Activated CD4-positive, CD25-positive, alpha-beta regulatory T cell (primary cell): ENCODE measurements at regions not wholly inside any gene's neighbourhood (a gene's known extent, or its start where the extent isn't known, plus 50 kb on each side); places are given as distances from the start of the nearest gene placed in this dataset.

Source experiments
- DNase-seq, 4 experiments: peaks; one replicate each; lab custom pipeline; 2025; lab: John Stamatoyannopoulos, UW

GRCh38 chr3:66673293-66673692, 172.5 kb upstream of the LRIG1 start:
- no peak for DNase-seq

GRCh38 chr3:66675366-66675765, 174.5 kb upstream of the LRIG1 start:
- DNase-seq = no peak

- no peak for DNase-seq
Observed at GRCh38 chr3:66692042-66692765, 191.4 kb upstream of the LRIG1 start.

DNA sequence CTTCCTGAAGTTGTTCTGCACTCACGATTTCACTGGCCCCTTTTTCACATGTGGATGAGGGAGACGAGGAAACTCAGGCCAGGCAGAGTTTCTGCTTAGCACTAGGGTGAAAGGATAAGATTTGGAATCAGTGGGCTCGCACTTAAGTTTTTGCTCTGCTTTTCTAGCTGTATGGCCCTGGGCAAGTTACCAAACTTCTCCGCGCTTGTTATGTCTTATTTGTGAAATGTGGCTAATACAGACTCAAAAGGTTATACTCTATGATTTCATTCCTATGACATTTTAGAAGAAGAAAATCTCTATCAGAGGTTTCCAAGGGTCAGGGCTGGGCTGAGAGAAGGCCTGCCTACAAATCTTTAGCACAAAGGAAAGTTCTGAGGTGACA, 191.9 kb upstream of the LRIG1 start:
- no peak for DNase-seq

DNA sequence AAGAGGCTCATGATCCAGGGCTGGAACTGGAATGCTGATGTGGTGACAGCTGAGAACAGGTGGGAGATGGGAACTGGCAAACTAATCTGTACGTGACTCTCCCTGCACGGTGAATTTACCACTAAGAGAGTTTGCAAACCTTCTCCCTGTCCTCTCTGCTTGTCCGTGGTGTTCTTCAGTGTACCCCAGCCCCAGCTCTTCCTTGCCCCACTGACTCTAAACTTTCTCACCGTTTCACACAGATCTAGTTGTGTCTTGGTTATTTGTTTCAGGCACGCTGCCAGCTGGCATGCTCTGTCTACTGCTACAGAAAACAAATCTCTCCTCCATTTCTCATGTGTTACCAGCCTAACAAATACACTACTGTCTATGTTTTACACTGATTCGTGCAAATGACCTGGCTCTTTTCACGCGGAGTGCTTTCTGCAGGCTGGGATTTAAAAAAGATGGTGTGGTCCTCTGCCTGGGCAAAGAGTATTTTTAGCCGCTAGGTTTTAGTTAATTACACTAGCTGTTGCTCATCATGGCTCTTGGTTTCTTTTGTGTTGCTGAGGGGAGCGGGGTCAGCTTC, 192.7 kb upstream of the LRIG1 start:
- no peak for DNase-seq

DNA sequence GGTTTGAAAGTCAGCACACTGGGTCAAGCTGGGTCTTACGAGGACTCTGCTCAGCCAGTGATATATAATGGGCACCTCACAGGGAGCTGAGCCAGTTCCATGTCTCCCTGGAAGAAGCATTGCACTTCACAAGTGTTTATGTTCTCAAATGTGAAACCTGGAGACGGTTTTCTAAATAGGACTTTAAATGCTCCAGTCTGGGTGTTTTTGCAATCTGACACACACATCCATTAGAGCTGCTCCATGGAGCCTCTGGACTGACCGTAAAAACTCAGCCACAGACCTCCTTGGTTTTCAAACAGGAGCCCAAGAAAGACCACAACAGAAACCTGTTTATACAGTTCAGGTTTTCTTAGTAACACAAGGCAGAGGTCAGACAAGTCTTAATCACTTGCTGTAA, 201.3 kb upstream of the LRIG1 start:
- no peak for DNase-seq

- no peak for DNase-seq
Observed at GRCh38 chr3:66703501-66703900, 202.7 kb upstream of the LRIG1 start.

DNA sequence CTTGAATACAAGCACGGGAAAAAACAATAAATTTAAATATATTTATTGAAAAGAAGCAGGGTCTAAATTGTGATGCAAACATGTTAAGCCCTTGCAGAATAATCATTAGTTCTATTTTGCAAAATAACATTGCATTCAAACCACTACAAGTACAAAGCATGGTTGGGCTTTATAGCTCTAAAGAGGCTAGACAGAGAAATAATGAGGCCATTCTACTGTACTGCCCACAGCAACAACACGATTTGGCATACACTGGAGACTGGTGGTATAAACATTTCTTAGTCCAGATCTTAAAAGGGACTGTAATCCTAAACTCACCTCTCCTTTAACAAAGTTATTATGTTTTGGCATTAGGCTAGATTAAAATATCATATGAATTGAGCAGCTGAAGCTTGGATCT, 204.3 kb upstream of the LRIG1 start:
- DNase-seq = no peak

DNA sequence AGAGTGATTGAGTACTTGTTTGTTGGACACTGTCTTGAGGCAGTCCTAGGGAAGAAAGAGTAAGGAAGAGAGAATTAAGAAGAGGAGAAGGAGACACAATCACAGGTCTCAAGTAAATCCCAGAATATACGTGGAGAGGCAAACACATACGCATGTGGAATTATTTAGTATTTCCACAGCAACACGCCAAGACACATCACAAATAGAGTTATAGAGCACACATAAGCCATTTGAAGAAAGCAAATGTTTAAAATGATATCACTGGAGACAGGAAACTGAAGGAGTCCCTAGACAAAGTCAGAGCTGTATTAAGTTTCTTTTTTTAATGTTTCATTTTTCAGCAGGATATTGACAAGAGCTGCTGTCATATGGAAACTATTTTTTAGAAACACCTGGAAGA, 206.1 kb upstream of the LRIG1 start:
- no peak for DNase-seq

- DNase-seq = no peak
Observed at GRCh38 chr3:66709532-66709931, 208.7 kb upstream of the LRIG1 start.

DNA sequence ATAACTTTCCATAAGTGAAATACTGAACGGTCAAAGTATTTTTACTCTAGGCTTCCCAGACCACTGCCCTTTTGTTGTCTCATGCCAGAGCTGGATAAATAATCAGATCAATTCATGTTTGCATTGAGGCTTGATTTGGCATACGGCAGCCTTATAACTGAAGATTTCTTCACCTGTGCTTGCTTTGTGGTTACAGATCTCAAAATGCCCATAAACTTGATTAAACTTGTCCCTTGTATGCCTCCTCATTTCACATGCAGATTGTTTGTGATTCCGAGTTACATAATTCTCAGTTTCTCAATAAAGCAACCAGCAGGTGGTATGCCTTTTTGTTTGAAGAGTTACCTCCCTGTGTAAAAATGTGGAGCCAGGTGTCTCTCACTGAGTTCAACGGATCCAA, 211.4 kb upstream of the LRIG1 start:
- no peak for DNase-seq

DNA sequence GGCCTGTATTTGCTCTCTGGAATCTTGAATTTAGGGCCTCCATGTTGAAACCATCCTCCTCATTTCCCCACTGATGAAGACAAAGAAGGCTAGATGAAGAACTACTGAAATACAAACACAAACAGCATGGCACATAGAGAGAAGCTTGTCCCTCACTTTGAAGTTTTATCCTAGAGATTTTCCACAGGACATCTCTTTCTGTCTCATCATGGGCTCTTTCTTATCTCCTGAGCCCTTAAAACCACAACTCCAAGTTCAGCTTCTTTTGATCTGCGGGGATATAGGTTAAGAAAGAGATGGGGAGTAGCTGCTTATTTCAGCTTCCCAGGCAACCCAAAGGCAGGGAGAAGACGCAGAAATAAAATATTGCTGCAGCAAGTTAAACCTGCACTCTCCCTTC, 213.1 kb upstream of the LRIG1 start:
- DNase-seq = no peak

DNA sequence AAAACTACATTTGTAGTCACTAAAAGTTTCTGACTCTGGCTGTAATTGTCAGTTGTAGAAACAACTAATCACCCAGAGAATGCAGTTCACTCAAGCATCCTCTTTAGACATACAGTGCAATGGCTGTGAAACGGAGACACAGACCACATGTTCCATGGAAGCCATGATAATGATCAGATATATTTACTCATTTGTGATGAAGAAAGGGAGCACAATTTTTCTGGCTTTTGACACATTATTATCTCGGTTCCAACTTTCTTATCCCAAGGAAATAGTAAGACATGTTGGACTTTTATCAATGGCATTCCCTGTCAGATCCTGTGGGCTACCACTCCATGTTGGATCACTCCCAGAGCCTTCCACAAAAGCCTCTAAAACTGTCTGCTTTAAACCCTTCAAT, 215.0 kb upstream of the LRIG1 start:
- no peak for DNase-seq

DNA sequence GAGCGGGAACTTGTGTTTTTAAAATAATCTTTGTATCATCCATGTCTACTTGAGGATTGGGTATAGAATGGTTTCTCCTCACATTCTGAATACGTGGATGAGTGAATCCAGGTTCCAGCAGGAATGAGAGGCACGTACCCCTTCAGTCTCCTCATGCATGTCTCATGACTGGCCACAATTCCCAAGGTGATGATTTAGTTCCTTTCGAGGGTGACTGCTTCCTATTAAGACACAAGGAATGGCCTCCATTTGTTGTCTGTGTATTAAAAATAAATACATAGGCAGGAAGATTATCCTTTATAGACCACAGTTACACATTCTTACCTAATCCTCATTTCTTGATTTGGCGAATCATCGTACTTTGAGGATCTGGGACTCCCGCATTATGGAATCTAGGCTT, 217.0 kb upstream of the LRIG1 start:
- DNase-seq = no peak

- DNase-seq = no peak
Observed at GRCh38 chr3:66719796-66720356, 219.1 kb upstream of the LRIG1 start.

- DNase-seq = no peak
Observed at GRCh38 chr3:66720508-66720907, 219.7 kb upstream of the LRIG1 start.

- DNase-seq = no peak
Observed at GRCh38 chr3:66722675-66723074, 221.9 kb upstream of the LRIG1 start.

DNA sequence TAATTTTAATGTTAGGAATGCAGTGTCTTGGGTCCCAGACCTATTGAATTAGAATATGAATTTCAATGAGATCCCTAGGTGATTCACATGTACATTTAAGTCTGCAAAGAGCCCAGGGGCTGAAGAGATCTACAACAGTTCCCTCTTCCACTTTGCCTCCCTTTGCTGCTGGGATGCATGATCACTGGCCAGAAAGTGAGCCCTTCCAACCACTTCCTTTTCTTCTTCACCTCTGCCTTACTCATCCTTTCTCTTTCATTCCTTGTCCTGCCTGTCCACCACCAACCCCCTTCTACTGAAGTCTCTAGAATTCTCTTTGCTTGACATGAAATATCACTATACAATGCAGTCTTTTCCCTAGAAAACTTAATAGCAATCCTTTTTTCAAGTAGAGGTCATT, 222.4 kb upstream of the LRIG1 start:
- DNase-seq = no peak

DNA sequence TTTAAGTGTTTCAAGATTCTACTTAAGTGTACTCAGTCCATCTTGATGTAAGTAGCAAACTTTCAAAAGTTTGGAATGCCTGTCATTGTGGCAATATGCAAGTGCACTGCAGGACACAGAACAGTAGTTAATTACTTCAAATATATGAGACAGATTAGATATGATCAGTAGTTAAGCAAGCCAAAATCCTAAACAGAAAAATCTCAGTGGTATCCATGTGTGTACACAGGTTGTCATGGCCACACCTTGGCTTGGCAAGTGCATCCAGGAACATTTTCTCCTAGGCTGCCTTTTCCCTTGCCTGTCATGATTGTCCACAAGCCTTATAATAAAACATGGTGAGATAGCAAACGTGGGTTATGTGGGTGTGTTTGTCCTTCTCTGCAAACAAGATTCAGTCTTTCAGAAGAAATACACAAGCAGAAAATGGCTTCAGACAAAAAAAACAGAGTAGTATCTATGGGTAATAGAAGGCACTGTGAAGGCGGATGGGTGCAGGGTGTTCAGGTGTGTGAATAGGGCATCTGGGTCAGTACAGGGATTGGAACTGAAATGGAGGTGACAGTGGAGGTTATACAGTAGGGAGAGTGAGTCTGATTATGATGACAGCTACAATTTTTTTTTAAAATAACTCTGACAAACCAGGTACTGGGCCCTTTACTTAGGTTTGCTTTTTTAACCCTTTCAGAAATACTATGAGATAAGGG, 229.0 kb upstream of the LRIG1 start:
- DNase-seq = no peak

DNA sequence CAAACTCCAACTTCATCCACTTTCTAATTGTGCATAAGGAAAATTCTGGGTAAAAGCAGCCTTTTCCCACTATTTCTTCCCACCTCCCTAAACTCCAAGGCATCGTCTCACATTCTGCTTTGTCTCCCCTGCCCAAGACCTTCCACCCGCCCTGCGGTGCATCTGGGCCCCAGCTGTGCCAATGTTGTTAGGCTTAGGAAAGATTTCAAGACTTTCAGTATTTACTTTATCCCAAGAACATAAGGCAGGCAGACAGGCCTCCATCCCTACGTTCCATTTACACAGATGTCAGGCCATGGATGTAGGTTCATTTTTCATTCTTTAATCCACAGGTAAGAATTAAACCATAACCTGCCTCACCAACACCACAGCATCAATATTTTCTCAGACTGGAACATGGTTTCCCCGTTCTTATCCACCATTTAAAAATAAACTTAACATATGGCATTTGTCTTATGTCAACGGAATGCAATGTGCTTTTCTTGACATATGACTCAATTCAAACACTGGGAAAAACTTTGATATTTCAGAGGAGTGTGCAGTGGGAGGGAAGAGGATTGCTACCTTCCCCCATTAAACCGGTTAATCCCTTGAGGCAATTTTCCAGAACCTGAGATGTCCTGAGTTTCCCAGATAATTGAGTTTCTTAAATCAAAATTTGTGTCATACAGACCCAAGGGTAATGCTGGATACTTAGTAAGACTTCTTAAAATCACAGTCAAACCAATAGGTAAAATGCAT, 238.0 kb upstream of the LRIG1 start:
- DNase-seq = no peak

DNA sequence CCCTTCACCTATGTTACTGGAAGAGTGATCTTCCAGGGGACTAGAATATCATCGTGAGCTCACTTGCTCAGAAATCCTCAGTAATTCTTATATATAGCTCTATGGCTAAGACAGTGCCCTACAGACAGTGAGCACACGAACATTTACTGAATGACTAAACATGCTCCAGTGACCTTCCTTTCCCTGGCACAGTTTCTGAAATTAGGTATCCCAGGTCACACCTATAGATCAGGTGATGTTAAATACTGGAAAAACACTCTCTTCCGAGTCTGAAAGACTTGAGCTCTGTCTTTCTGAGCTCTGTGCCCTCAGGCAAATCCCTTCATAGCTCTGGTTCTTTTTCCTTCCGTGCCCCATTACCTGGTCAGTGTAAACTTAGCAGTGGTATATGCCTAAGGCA, 239.4 kb upstream of the LRIG1 start:
- DNase-seq = no peak

DNA sequence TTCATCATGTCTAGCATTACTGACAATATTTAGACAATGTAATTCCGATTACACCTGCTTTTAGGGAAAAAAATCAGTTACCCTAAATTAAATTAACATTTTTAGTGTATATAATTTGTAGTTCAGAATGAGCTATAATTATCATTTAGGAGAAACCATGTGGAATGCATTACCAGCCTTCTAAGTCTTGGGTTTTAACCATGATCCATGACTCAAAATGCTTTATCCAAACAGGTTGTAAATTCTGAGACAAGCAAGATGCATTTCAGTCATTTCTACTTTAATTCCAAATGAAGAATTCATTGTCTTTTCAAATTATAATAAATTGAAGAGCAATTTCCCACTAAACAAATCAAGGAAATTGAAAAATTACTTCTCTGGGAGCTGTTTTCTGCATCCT, 243.7 kb upstream of the LRIG1 start:
- no peak for DNase-seq

- no peak for DNase-seq
Observed at GRCh38 chr3:66744986-66745385, 244.2 kb upstream of the LRIG1 start.
